ENCODE measurements at regions not wholly inside any gene's neighbourhood (a gene's known extent, or its start where the extent isn't known, plus 50 kb on each side); places are given as distances from the start of the nearest gene placed in this dataset.

DNA sequence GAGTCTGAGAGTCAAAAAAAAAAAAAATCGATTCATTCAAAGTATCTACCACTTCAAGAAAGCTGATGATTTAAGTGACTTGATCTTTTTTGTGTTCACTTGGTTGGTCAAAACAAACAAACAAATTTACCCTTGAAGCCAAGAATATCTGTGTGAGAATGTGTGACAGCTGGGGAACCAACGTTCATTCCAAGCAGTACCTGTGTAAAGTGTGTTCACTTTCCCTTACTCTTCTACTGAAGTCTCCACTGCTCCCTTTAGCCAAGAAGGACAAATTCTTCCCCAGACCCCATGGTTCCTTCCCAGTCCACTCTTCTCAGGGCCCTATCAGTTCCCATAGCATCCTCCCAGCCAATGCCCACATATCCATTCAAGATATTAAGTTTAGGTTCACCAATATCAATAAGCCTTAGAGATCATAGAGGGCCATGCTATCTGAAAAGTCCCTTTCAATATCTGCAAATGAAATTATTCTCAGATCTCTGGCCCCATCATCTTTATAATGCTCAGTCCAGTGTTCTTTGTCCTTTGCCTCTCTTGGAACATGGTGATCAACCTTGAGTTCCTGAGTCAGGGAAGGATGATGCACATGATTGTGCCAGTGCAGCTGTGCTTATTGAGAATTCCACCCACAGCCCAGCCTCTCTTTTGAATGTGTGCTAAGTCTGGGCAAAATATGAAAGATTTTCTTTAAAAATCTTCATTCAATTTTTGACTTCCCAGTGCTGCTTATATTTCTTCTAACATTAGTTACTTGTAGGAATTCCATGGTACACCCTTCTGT is 82.8 kb upstream of the DTNA start:
- H3K27ac ChIP-seq: no peak overlapping the region
- no peak for TF ChIP-seq ZFX (IDR thresholded peaks at IDR 0.05)
- TF ChIP-seq, protein P1, sequence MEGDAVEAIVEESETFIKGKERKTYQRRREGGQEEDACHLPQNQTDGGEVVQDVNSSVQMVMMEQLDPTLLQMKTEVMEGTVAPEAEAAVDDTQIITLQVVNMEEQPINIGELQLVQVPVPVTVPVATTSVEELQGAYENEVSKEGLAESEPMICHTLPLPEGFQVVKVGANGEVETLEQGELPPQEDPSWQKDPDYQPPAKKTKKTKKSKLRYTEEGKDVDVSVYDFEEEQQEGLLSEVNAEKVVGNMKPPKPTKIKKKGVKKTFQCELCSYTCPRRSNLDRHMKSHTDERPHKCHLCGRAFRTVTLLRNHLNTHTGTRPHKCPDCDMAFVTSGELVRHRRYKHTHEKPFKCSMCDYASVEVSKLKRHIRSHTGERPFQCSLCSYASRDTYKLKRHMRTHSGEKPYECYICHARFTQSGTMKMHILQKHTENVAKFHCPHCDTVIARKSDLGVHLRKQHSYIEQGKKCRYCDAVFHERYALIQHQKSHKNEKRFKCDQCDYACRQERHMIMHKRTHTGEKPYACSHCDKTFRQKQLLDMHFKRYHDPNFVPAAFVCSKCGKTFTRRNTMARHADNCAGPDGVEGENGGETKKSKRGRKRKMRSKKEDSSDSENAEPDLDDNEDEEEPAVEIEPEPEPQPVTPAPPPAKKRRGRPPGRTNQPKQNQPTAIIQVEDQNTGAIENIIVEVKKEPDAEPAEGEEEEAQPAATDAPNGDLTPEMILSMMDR (conservative IDR thresholded peaks at IDR 0.05): no peak

DNA sequence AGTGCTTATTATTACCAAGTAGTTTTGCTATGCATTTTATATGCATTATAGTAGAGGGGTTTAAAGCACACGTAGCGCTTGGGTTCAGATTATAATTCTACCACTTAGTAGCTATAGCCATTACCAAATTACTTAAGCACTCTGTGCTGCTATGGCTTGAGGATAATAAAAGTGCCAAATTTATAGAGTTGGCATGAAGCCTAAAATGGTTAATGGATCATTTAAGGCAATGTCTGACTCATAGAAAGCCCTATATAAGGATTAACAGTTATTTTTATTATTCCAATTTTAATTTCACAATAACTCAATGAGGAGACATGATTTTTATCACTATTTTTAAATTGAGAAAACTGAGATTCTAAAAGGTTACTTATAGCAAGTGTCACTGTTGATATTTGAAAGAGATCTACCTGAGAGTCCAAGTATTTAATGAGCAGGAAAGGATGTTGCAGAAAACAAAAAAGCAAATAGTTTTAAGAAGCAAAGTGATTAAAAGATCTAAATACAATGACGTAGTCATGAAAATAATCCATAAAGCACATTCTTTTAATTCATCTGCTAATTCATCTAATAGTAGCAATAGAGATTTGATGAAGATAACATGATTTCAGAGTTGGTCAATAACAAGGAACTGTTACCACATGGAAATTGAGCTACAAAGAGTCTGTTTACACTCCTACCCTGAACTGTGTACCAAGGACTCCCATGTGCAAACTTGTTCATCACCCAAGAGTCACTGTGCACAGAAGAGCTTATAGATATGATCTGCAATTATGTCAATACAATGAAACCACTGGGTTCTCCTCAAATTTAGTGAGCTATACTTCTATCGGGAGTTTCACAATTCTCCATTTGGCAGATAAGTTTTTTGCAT is 78.8 kb upstream of the DTNA start:
- no peak overlapping the region for H3K27ac ChIP-seq
- no peak for TF ChIP-seq ZFX (IDR thresholded peaks at IDR 0.05)
- TF ChIP-seq, protein P1 (conservative IDR thresholded peaks at IDR 0.05): no peak

DNA sequence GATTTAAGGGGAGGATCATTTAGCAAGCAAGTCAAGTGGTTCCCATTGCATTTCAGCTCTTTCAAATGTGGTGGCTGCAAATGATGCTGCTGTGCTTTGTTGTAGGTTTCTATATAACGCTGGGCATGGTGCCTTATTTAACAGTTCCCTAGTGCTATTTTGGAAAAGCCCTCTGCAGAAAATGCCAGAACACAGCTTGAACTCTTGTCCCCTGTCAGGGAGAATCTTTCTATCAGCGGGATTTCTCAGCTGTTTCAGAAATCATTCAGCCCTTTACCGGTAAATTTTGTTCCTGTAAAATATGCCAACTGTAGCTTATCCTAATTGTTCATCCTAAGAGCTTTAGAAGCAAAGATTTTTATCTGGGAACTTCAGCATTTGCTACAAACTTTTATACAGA is 77.8 kb upstream of the DTNA start:
- H3K27ac ChIP-seq: no peak overlapping the region
- TF ChIP-seq, protein P1 (conservative IDR thresholded peaks at IDR 0.05): no peak
- TF ChIP-seq ZFX (IDR thresholded peaks at IDR 0.05): no peak

GRCh38 chr18:34633368-34633767 is 76.7 kb upstream of the DTNA start:
- H3K27ac ChIP-seq: no peak overlapping the region
- TF ChIP-seq ZFX (IDR thresholded peaks at IDR 0.05): no peak
- TF ChIP-seq, protein P1 (conservative IDR thresholded peaks at IDR 0.05): no peak

- TF ChIP-seq, protein P1 (conservative IDR thresholded peaks at IDR 0.05): no peak
- TF ChIP-seq ZFX (IDR thresholded peaks at IDR 0.05): no peak
- no peak overlapping the region for H3K27ac ChIP-seq
Observed at GRCh38 chr18:34637094-34637801, 72.8 kb upstream of the DTNA start.

- H3K27ac ChIP-seq: no peak overlapping the region
- TF ChIP-seq, protein P1 (conservative IDR thresholded peaks at IDR 0.05): no peak
- no peak for TF ChIP-seq ZFX (IDR thresholded peaks at IDR 0.05)
Observed at GRCh38 chr18:34639687-34640086, 70.4 kb upstream of the DTNA start.

Measured in C4-2B (cell line).